ENCODE measurements at regions not wholly inside any gene's neighbourhood (a gene's known extent, or its start where the extent isn't known, plus 50 kb on each side); places are given as distances from the start of the nearest gene placed in this dataset.

GRCh38 chr3:18047052-18047451, 304.6 kb upstream of the TBC1D5 start:
- 88 to 95% (median 92%) methylated on average over 2 of the region's 2 CpGs for WGBS, 3 donors
- no peak for TF ChIP-seq CTCF (IDR thresholded peaks at IDR 0.05)
- no peak for TF ChIP-seq EP300 (IDR thresholded peaks at IDR 0.05)
- no peak for TF ChIP-seq POLR2A (IDR thresholded peaks at IDR 0.05)
- intact Hi-C loops (cut with DNase I), result no loop called here

GRCh38 chr3:18046131-18046915, 303.9 kb upstream of the TBC1D5 start:
- Histone ChIP-seq H3K27ac (no peak overlapping the region), H3K9me3 (no peaks in the 10 kb centered on the region), H3K27me3 (no peaks in the 10 kb centered on the region), H3K4me1 (ENCODE audit: insufficient read depth) (no peaks in the 10 kb centered on the region), H3K4me3 (no peak overlapping the region), H3K36me3 (no peaks in the 10 kb centered on the region)
- WGBS, 3 donors, result 90 to 94% (median 93%) methylated on average over 4 of the region's 4 CpGs
- DNase-seq, result no peak
- TF ChIP-seq EP300 (IDR thresholded peaks at IDR 0.05), result no peak
- TF ChIP-seq CTCF (IDR thresholded peaks at IDR 0.05), result no peak
- TF ChIP-seq POLR2A (IDR thresholded peaks at IDR 0.05), result no peak
- intact Hi-C loops (cut with DNase I), result no loop called here

More at GRCh38 chr3:18047052-18047451, 304.6 kb upstream of the TBC1D5 start:
- Histone ChIP-seq H3K4me1 (ENCODE audit: insufficient read depth) (no peaks in the 10 kb centered on the region), H3K27ac (no peak overlapping the region), H3K9me3 (no peaks in the 10 kb centered on the region), H3K36me3 (no peaks in the 10 kb centered on the region), H3K27me3 (no peaks in the 10 kb centered on the region), H3K4me3 (no peak overlapping the region)
- no peak for DNase-seq

- WGBS, 3 donors, result 77 to 81% (median 80%) methylated on average over 2 of the region's 2 CpGs
- intact Hi-C loops (cut with DNase I), result no loop called here
- H3K36me3 ChIP-seq, result no peaks in the 10 kb centered on the region
- DNase-seq, result no peak
- no peaks in the 10 kb centered on the region for H3K9me3 ChIP-seq
- no peak overlapping the region for H3K27ac ChIP-seq
- H3K27me3 ChIP-seq, result no peaks in the 10 kb centered on the region
- no peak overlapping the region for H3K4me3 ChIP-seq
- H3K4me1 ChIP-seq (ENCODE audit: insufficient read depth), result no peaks in the 10 kb centered on the region
- TF ChIP-seq CTCF (IDR thresholded peaks at IDR 0.05) (no peak), POLR2A (IDR thresholded peaks at IDR 0.05) (no peak), EP300 (IDR thresholded peaks at IDR 0.05) (no peak)
Measured at GRCh38 chr3:18044971-18045880, 302.8 kb upstream of the TBC1D5 start.

GRCh38 chr3:18044191-18044590, 301.8 kb upstream of the TBC1D5 start:
- intact Hi-C loops (cut with DNase I), result no loop called here
- 58 to 72% (median 68%) methylated on average over 2 of the region's 2 CpGs for WGBS, 3 donors
- Histone ChIP-seq H3K9me3 (no peaks in the 10 kb centered on the region), H3K36me3 (no peaks in the 10 kb centered on the region), H3K27ac (no peak overlapping the region), H3K27me3 (no peaks in the 10 kb centered on the region), H3K4me3 (no peak overlapping the region), H3K4me1 (ENCODE audit: insufficient read depth) (no peaks in the 10 kb centered on the region)
- no peak for DNase-seq
- TF ChIP-seq EP300 (IDR thresholded peaks at IDR 0.05) (no peak), POLR2A (IDR thresholded peaks at IDR 0.05) (no peak), CTCF (IDR thresholded peaks at IDR 0.05) (no peak)

All from ovary (tissue), 7 donors.